BLaER1 treated with 17β-estradiol and CSF1 and Interleukin-3, amounts not matched to agents 10 nM and 100 nM (cell line): ENCODE measurements at regions not wholly inside any gene's neighbourhood (a gene's known extent, or its start where the extent isn't known, plus 50 kb on each side); places are given as distances from the start of the nearest gene placed in this dataset.
"Not testable (repeated sequence)": the region's sequence is repeated elsewhere in the genome, so short reads cannot be mapped to it uniquely, and the experiment has no call there.

Source experiments
- H3K27ac ChIP-seq, 11 experiments: shearing (Covaris generic); formaldehyde crosslinking; 2 replicates each; pipeline ENCODE4 v1.8.1; 2022
- H3K27me3 ChIP-seq, 11 experiments: shearing (Covaris generic); formaldehyde crosslinking; 2 replicates each; pipeline ENCODE4 v1.8.1; 2022
- H3K36me3 ChIP-seq, 11 experiments: shearing (Covaris generic); formaldehyde crosslinking; 2 replicates each; pipeline ENCODE4 v1.8.1; 2022
- H3K4me1 ChIP-seq, 10 experiments: shearing (Covaris generic); formaldehyde crosslinking; 2 replicates each; pipeline ENCODE4 v1.8.1; 2022
- H3K4me2 ChIP-seq, 11 experiments: shearing (Covaris generic); formaldehyde crosslinking; 2 replicates each; pipeline ENCODE4 v1.8.1; 2022
- H3K4me3 ChIP-seq, 10 experiments: shearing (Covaris generic); formaldehyde crosslinking; 2 replicates each; pipeline ENCODE4 v1.8.1; 2022
- H3K9ac ChIP-seq, 11 experiments: shearing (Covaris generic); formaldehyde crosslinking; 2 replicates each; pipeline ENCODE4 v1.8.1; 2022
- H3K9me3 ChIP-seq, 11 experiments: shearing (Covaris generic); formaldehyde crosslinking; replicated peaks in 1 of 11; 2 replicates each; pipeline ENCODE4 v1.8.1; 2022
- H4K20me1 ChIP-seq, 11 experiments: shearing (Covaris generic); formaldehyde crosslinking; 2 replicates each; pipeline ENCODE4 v1.8.1; 2022
- Cebpa-rat ChIP-seq, 11 experiments: shearing (Covaris generic); IDR thresholded peaks; 2 replicates each; pipeline ENCODE4 v1.8.1; 2022

GRCh38 chr6:71665931-71666330 lies 220.4 kb upstream of the RIMS1 start:
- no peak for TF ChIP-seq Cebpa-rat (IDR thresholded peaks at IDR 0.05)
- Histone ChIP-seq H3K36me3 (no peaks in the 10 kb centered on the region), H3K4me3 (no peak overlapping the region), H4K20me1 (no peaks in the 10 kb centered on the region), H3K27ac (no peak overlapping the region), H3K9ac (no peak overlapping the region), H3K4me1 (peaks cover 0 to 3% (median 0%) of the 10 kb centered on the region in 10 experiments; a peak in 2 of 20 replicates), H3K4me2 (no peak overlapping the region), H3K9me3 (peaks cover 0 to 8% (median 0%) of the 10 kb centered on the region in 11 experiments; a peak in 7 of 22 replicates), H3K27me3 (no peaks in the 10 kb centered on the region)

GRCh38 chr6:71672876-71673275 lies 213.5 kb upstream of the RIMS1 start:
- H3K27ac ChIP-seq: no peak overlapping the region
- no peaks in the 10 kb centered on the region for H3K9me3 ChIP-seq
- H3K4me1 ChIP-seq: no peaks in the 10 kb centered on the region
- H3K36me3 ChIP-seq: no peaks in the 10 kb centered on the region
- H3K4me3 ChIP-seq: no peak overlapping the region
- H3K4me2 ChIP-seq: no peak overlapping the region
- H3K27me3 ChIP-seq: no peaks in the 10 kb centered on the region
- H3K9ac ChIP-seq: no peak overlapping the region
- TF ChIP-seq Cebpa-rat (IDR thresholded peaks at IDR 0.05): no peak
- no peaks in the 10 kb centered on the region for H4K20me1 ChIP-seq

DNA sequence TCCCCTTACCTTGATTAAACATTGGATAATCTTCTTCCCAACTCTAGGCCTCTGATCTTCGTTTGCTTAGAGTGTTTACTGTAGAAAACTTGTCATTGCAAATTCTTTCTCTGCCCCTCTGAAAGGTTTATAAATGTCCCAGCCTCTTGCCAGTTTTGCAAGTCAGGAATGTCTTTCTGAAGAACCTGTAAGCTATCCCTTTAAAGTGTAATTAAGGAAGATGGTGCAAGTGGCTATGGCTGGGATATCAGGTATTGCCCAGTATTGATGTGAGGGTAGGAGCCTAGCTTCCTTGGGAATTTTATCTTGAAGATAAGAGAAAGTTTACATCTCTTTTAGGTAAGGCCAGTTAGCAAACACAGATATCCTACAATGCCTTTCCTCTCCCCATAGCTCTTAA lies 211.0 kb upstream of the RIMS1 start:
- H3K27ac ChIP-seq: no peak overlapping the region
- H3K36me3 ChIP-seq: no peaks in the 10 kb centered on the region
- no peak overlapping the region for H3K9ac ChIP-seq
- H3K4me3 ChIP-seq: no peak overlapping the region
- H3K27me3 ChIP-seq: no peaks in the 10 kb centered on the region
- H3K4me1 ChIP-seq: peaks cover 0 to 23% (median 0%) of the 10 kb centered on the region in 10 experiments; a peak in 5 of 20 replicates
- H3K4me2 ChIP-seq: no peak overlapping the region
- no peak for TF ChIP-seq Cebpa-rat (IDR thresholded peaks at IDR 0.05)
- no peaks in the 10 kb centered on the region for H3K9me3 ChIP-seq
- H4K20me1 ChIP-seq: no peaks in the 10 kb centered on the region

DNA sequence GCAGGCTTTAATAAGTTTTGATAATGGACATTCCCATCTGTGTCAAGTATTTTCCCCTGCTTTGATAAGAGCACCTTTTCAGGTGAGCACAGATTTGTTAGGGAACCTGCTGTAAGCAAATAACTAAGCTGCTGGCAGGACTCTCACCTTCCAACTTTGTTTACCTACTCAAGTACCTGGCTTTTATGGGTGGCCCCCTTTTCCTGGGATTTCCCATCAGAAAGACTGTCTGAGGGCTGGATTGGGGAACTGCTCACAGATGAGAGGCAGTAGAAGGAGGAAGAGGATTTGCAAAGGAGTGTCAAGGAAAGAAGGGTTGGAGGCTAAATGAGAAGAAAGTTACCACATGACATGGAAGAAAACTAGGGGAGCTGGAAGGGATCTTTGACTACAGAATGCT lies 210.1 kb upstream of the RIMS1 start:
- no peaks in the 10 kb centered on the region for H4K20me1 ChIP-seq
- H3K4me1 ChIP-seq: peaks cover 0 to 32% (median 0%) of the 10 kb centered on the region in 10 experiments; a peak in 5 of 20 replicates
- H3K4me3 ChIP-seq: no peak overlapping the region
- no peak overlapping the region for H3K9ac ChIP-seq
- no peak for TF ChIP-seq Cebpa-rat (IDR thresholded peaks at IDR 0.05)
- H3K9me3 ChIP-seq: no peaks in the 10 kb centered on the region
- no peak overlapping the region for H3K27ac ChIP-seq
- H3K36me3 ChIP-seq: no peaks in the 10 kb centered on the region
- 0 out of 22 replicates have a peak overlapping the region, but pooled peaks of 1 of the 11 experiments have one; percentile 16 for H3K4me2 ChIP-seq
- H3K27me3 ChIP-seq: no peaks in the 10 kb centered on the region

GRCh38 chr6:71678091-71678490 lies 208.3 kb upstream of the RIMS1 start:
- no peak overlapping the region for H3K4me2 ChIP-seq
- H4K20me1 ChIP-seq: no peaks in the 10 kb centered on the region
- no peak overlapping the region for H3K4me3 ChIP-seq
- no peak overlapping the region for H3K27ac ChIP-seq
- H3K9me3 ChIP-seq: no peaks in the 10 kb centered on the region
- peaks cover 0 to 35% (median 0%) of the 10 kb centered on the region in 10 experiments; a peak in 5 of 20 replicates for H3K4me1 ChIP-seq
- no peaks in the 10 kb centered on the region for H3K27me3 ChIP-seq
- H3K36me3 ChIP-seq: no peaks in the 10 kb centered on the region
- no peak overlapping the region for H3K9ac ChIP-seq
- no peak for TF ChIP-seq Cebpa-rat (IDR thresholded peaks at IDR 0.05)

DNA sequence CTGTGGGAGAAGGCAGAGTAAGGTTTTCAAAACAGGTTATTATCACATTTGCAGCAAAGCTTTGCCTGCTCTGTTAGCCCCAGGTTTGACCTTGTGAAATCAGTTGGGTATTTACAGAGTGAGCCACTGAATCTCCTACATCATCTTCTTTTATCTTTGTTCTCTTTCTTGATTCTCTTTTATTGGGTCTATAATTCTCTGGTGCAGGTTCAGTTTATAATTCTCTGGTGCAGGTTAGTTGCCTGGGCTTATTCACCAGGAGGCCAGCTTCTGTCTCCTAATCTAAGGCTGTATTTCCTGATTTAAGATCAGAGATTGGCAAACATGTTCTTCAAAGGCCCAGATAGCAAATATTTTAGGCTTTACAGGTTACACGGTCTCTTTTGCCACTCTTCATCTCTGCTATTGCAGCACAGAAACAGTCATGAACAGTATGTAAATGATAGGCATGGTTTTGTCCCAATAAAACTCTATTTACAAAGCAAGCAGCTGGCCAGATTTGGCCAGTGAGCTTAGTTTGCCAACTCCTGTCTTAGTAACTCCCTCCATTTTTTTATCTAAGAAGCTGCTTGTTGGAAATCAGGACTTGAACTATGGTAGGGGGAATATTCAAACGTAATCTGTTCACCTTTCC lies 205.0 kb upstream of the RIMS1 start:
- Histone ChIP-seq H3K27ac (no peak overlapping the region), H3K4me3 (no peak overlapping the region), H3K4me1 (peaks cover 0 to 35% (median 0%) of the 10 kb centered on the region in 10 experiments; a peak in 5 of 20 replicates), H3K4me2 (no peak overlapping the region), H3K36me3 (no peaks in the 10 kb centered on the region), H3K9me3 (peaks cover 0 to 6% (median 5%) of the 10 kb centered on the region in 11 experiments; a peak in 10 of 22 replicates), H3K27me3 (no peaks in the 10 kb centered on the region), H3K9ac (no peak overlapping the region), H4K20me1 (no peaks in the 10 kb centered on the region)
- TF ChIP-seq Cebpa-rat (IDR thresholded peaks at IDR 0.05): no peak

GRCh38 chr6:71686021-71686677 lies 200.2 kb upstream of the RIMS1 start:
- H3K27ac ChIP-seq, H3K4me3 ChIP-seq, H3K36me3 ChIP-seq: not testable (repeated sequence)

GRCh38 chr6:71698702-71699101 lies 187.6 kb upstream of the RIMS1 start:
- no peak overlapping the region for H3K4me3 ChIP-seq

More at GRCh38 chr6:71686021-71686677, 200.2 kb upstream of the RIMS1 start:
- not testable (repeated sequence) for H3K9me3 ChIP-seq, H3K9ac ChIP-seq, H4K20me1 ChIP-seq, H3K4me1 ChIP-seq, H3K27me3 ChIP-seq, H3K4me2 ChIP-seq

DNA sequence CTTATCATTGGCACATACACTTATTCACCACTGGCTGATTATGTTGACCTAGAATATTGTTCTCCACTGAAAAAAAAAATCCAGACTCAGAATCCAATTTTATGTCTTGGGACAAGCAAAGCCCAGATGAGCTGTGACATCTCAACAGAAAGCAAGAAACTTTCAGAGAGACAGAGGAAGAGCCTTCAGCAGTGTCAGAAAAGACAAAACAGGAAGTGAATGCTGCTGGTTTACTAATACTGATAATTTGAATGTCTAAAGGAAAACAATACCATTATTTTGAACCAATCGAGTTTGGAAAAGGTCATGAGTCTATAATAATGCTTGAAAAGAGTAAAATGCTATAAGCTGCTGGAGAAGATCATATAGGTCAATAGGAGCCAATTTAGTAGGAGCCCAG lies 179.8 kb upstream of the RIMS1 start:
- no peak overlapping the region for H3K4me3 ChIP-seq
- H4K20me1 ChIP-seq: no peaks in the 10 kb centered on the region
- H3K4me1 ChIP-seq: peaks cover 0 to 18% (median 6%) of the 10 kb centered on the region in 10 experiments; a peak in 6 of 20 replicates
- H3K27me3 ChIP-seq: no peaks in the 10 kb centered on the region
- no peak overlapping the region for H3K9ac ChIP-seq
- no peak for TF ChIP-seq Cebpa-rat (IDR thresholded peaks at IDR 0.05)
- peak overlapping the region in 5 of 11 experiments; percentile 25 to 67 (median 36); a peak in 9 of 22 replicates for H3K4me2 ChIP-seq
- no peaks in the 10 kb centered on the region for H3K9me3 ChIP-seq
- peak overlapping the region in 4 of 11 experiments; percentile 18 to 47 (median 34); a peak in 7 of 22 replicates for H3K27ac ChIP-seq
- no peaks in the 10 kb centered on the region for H3K36me3 ChIP-seq

More at GRCh38 chr6:71698702-71699101, 187.6 kb upstream of the RIMS1 start:
- TF ChIP-seq Cebpa-rat (IDR thresholded peaks at IDR 0.05): no peak; a peak in 1 of 22 replicates
- Histone ChIP-seq H3K4me1 (0 out of 20 replicates have a peak, but pooled peaks cover 0 to 7% (median 0%) of the 10 kb centered on the region in 10 experiments), H3K36me3 (no peaks in the 10 kb centered on the region), H3K4me2 (no peak overlapping the region), H3K27ac (no peak overlapping the region), H3K9me3 (peaks cover 0 to 15% (median 0%) of the 10 kb centered on the region in 11 experiments; a peak in 8 of 22 replicates), H3K27me3 (no peaks in the 10 kb centered on the region), H3K9ac (no peak overlapping the region), H4K20me1 (no peaks in the 10 kb centered on the region)
